Natural killer cell (primary cell): ENCODE measurements at regions not wholly inside any gene's neighbourhood (a gene's known extent, or its start where the extent isn't known, plus 50 kb on each side); places are given as distances from the start of the nearest gene placed in this dataset.
"Not testable (repeated sequence)": the region's sequence is repeated elsewhere in the genome, so short reads cannot be mapped to it uniquely, and the experiment has no call there.

ENCODE experiments used
- ATAC-seq, 3 donors: fragments of 150-1000 bp in 2 of 3; fragments of 200-7000 bp in 1 of 3; cut with Tn5 transposase; 1 replicate in 1 of 3; 2 replicates in 2 of 3; pipeline ENCODE4 v1.10.0; 2021; ENCODE audit warnings: mild to moderate bottlenecking in 2 of 3, moderate library complexity in 2 of 3
- DNase-seq, 2 donors: peaks; one replicate each; pipeline versions ENCODE4 v3.0.0 to v3.0.0-alpha.2; 2013 to 2021; ENCODE audit warnings: mixed read lengths in 1 of 2
- H3K27ac ChIP-seq: one replicate; pipeline ENCODE4 v1.5.1; 2013; ENCODE audit warnings: mild to moderate bottlenecking, low read length
- H3K27me3 ChIP-seq: one replicate; pipeline ENCODE4 v1.6.1; 2013; ENCODE audit warnings: low read length; ENCODE audit not compliant: control insufficient read depth, insufficient read depth
- H3K36me3 ChIP-seq: one replicate; pipeline ENCODE4 v1.6.1; 2013; ENCODE audit warnings: low read length; ENCODE audit not compliant: control insufficient read depth, insufficient read depth
- H3K4me1 ChIP-seq: one replicate; pipeline ENCODE4 v1.6.1; 2013; ENCODE audit warnings: low read length; ENCODE audit not compliant: control insufficient read depth, insufficient read depth
- H3K4me3 ChIP-seq: one replicate; pipeline ENCODE4 v1.5.1; 2013; ENCODE audit warnings: low read length
- H3K9me3 ChIP-seq: one replicate; pipeline ENCODE4 v1.6.1; 2013; ENCODE audit warnings: low read length; ENCODE audit not compliant: control insufficient read depth, insufficient read depth
- H3K27ac Mint-ChIP-seq, 2 donors: one replicate each; pipeline ENCODE4 v1.8.0; 2022; ENCODE audit warnings: mild to moderate bottlenecking in 2 of 2, mixed read lengths in 2 of 2, moderate library complexity in 1 of 2
- H3K27me3 Mint-ChIP-seq, 2 donors: one replicate each; pipeline ENCODE4 v1.8.0; 2022; ENCODE audit warnings: low read depth in 2 of 2, mixed read lengths in 2 of 2
- H3K36me3 Mint-ChIP-seq: one replicate; pipeline ENCODE4 v1.8.0; 2022; ENCODE audit warnings: mixed read lengths
- H3K4me1 Mint-ChIP-seq, 2 donors: one replicate each; pipeline ENCODE4 v1.8.0; 2022; ENCODE audit warnings: mixed read lengths in 2 of 2
- H3K4me3 Mint-ChIP-seq: one replicate; pipeline ENCODE4 v1.8.0; 2022; ENCODE audit warnings: mild to moderate bottlenecking, moderate library complexity, mixed read lengths
- H3K9me3 Mint-ChIP-seq, 2 donors: one replicate each; pipeline ENCODE4 v1.8.0; 2022; ENCODE audit warnings: mixed read lengths in 2 of 2
- CTCF ChIP-seq: fragments of 200-600 bp; IDR thresholded peaks from one replicate; pipeline ENCODE4 v1.8.0; 2022; ENCODE audit warnings: antibody characterized with exemption
- WGBS: methylation state at CpG from one replicate; pipeline ENCODE4 v1.1.7; 2013; ENCODE audit warnings: missing lambda C conversion rate; ENCODE audit not compliant: insufficient coverage; 5-methylcytosine and 5-hydroxymethylcytosine counted together
- intact Hi-C: fragments of 100-400 bp; cut with micrococcal nuclease; formaldehyde crosslinking; loops from one replicate; pipeline ENCODE4 v1.14.2; 2022

GRCh38 chr13:33678906-33679657 is 138.9 kb upstream of the RFC3 start:
- 48% methylated on average over 11 of the region's 11 CpGs for WGBS
- intact Hi-C loops = no loop called here

GRCh38 chr13:33679658-33680012 is 138.3 kb upstream of the RFC3 start:
- H3K4me1 Mint-ChIP-seq = peaks cover 0 to 11% of the 10 kb centered on the region in 2 donors
- Histone ChIP-seq H3K36me3 (no peaks in the 10 kb centered on the region), H3K27ac (peak overlapping the region; percentile 16), H3K4me1 (peaks cover 3% of the 10 kb centered on the region), H3K4me3 (no peak overlapping the region), H3K9me3 (no peaks in the 10 kb centered on the region), H3K27me3 (no peaks in the 10 kb centered on the region)
- H3K4me3 Mint-ChIP-seq = no peak overlapping the region
- intact Hi-C loops = no loop called here
- DNase-seq (no peak), ATAC-seq (no peak)
- H3K36me3 Mint-ChIP-seq = no peaks in the 10 kb centered on the region
- no peaks in the 10 kb centered on the region for H3K27me3 Mint-ChIP-seq
- WGBS = 93% methylated on average over 1 of the region's 1 CpG
- no peaks in the 10 kb centered on the region for H3K9me3 Mint-ChIP-seq
- no peak for TF ChIP-seq CTCF
- peak overlapping the region in 1 of 2 donors; percentile 78 for H3K27ac Mint-ChIP-seq

More at GRCh38 chr13:33678906-33679657, 138.9 kb upstream of the RFC3 start:
- Mint-ChIP-seq H3K27me3 (no peaks in the 10 kb centered on the region), H3K27ac (peak overlapping the region in 1 of 2 donors; percentile 78), H3K9me3 (no peaks in the 10 kb centered on the region), H3K4me3 (peak overlapping the region; percentile 33), H3K36me3 (no peaks in the 10 kb centered on the region), H3K4me1 (peaks cover 0 to 11% of the 10 kb centered on the region in 2 donors)
- Histone ChIP-seq H3K4me1 (peaks cover 3% of the 10 kb centered on the region), H3K36me3 (no peaks in the 10 kb centered on the region), H3K27ac (peak overlapping the region; percentile 16), H3K27me3 (no peaks in the 10 kb centered on the region), H3K4me3 (peak overlapping the region; percentile 6), H3K9me3 (no peaks in the 10 kb centered on the region)
- peak; percentile 81 to 88 (median 88) for ATAC-seq
- DNase-seq = peak in 1 of 2 donors; percentile 79
- TF ChIP-seq CTCF = no peak

DNA sequence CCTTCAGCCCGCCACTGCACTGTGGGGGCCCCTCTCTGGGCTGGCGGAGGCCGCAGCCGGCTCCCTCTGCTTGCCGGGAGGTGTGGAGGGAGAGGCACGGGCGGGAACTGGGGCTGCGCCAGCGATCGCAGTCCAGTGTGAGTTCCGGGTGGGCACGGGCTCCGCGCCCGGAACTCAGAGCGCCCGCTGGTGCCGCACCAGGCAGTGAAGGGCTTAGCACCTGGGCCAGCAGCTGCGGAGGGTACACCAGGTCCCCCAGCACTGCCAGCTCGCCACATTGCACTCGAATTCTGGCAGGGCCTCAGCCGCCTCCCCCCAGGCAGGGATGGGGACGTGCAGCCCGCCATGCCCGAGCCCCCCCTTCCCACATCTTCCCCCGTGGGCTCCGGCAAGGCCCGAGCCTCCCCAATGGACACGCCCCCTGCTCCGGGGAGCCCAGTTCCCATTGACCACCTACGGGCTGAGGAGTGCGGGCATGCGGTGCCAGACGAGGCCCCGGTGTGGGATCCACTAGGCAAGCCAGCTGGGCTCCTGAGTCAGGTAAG is 135.9 kb upstream of the RFC3 start:
- peaks cover 0 to 11% of the 10 kb centered on the region in 2 donors for H3K4me1 Mint-ChIP-seq
- no peaks in the 10 kb centered on the region for H3K36me3 ChIP-seq
- no peak overlapping the region for H3K4me3 ChIP-seq
- no peaks in the 10 kb centered on the region for H3K36me3 Mint-ChIP-seq
- H3K27me3 ChIP-seq = no peaks in the 10 kb centered on the region
- no peaks in the 10 kb centered on the region for H3K27me3 Mint-ChIP-seq
- no peaks in the 10 kb centered on the region for H3K9me3 ChIP-seq
- WGBS = 96% methylated on average over 35 of the region's 35 CpGs
- H3K4me3 Mint-ChIP-seq = no peak overlapping the region
- ATAC-seq (no peak), DNase-seq (no peak)
- intact Hi-C loops = no loop called here
- H3K9me3 Mint-ChIP-seq = no peaks in the 10 kb centered on the region
- H3K4me1 ChIP-seq = peaks cover 3% of the 10 kb centered on the region
- no peak for TF ChIP-seq CTCF
- H3K27ac Mint-ChIP-seq = no peak overlapping the region
- H3K27ac ChIP-seq = no peak overlapping the region

DNA sequence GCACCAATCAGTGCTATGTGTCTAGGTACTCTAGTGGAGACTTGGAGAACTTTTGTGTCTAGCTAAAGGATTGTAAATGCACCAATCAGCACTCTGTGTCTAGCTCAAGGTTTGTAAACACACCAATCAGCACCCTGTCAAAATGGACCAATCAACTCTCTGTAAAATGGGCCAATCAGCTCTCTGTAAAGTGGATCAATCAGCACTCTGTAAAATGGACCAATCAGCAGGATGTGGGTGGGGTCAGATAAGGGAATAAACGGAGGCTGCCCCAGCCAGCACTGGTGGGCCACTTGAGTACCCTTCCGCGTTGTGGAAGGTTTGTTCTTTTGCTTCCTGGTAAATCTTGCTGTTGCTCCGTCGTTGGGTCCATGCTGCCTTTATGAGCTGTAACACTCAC is 135.3 kb upstream of the RFC3 start:
- H3K4me3 Mint-ChIP-seq, H3K36me3 Mint-ChIP-seq, H3K27ac Mint-ChIP-seq, H3K4me3 ChIP-seq, H3K27me3 Mint-ChIP-seq, H3K9me3 ChIP-seq, DNase-seq, H3K4me1 ChIP-seq, ATAC-seq, H3K9me3 Mint-ChIP-seq, H3K27me3 ChIP-seq, H3K27ac ChIP-seq, H3K36me3 ChIP-seq, intact Hi-C loops: not testable (repeated sequence)
- 88% methylated on average over 5 of the region's 5 CpGs for WGBS
- peaks cover 0 to 11% of the 10 kb centered on the region in 2 donors for H3K4me1 Mint-ChIP-seq
